ENCODE measurements at regions not wholly inside any gene's neighbourhood (a gene's known extent, or its start where the extent isn't known, plus 50 kb on each side); places are given as distances from the start of the nearest gene placed in this dataset.

GRCh38 chr3:78130741-78131290 lies 1090.9 kb downstream of the ROBO2 start:
- DNase-seq (ENCODE audit: extremely low read depth, low read depth): no peak
- TF ChIP-seq CTCF (IDR thresholded peaks at IDR 0.05; ENCODE audit: low read depth, low read length): no peak

GRCh38 chr3:78134496-78134895 lies 1094.6 kb downstream of the ROBO2 start:
- no peak for DNase-seq (ENCODE audit: extremely low read depth, low read depth)
- TF ChIP-seq CTCF (IDR thresholded peaks at IDR 0.05; ENCODE audit: low read depth, low read length): no peak

GRCh38 chr3:78139166-78139565 lies 1099.3 kb downstream of the ROBO2 start:
- DNase-seq (ENCODE audit: extremely low read depth, low read depth): no peak
- no peak for TF ChIP-seq CTCF (IDR thresholded peaks at IDR 0.05; ENCODE audit: low read depth, low read length)

- peak; percentile 7; the same call in 1 of the 2 replicates for TF ChIP-seq CTCF (IDR thresholded peaks at IDR 0.05; ENCODE audit: low read depth, low read length)
- no peak for DNase-seq (ENCODE audit: extremely low read depth, low read depth)
Observed at GRCh38 chr3:78140274-78140673, 1100.4 kb downstream of the ROBO2 start.

GRCh38 chr3:78140866-78141265 lies 1101.0 kb downstream of the ROBO2 start:
- no peak for TF ChIP-seq CTCF (IDR thresholded peaks at IDR 0.05; ENCODE audit: low read depth, low read length)
- no peak for DNase-seq (ENCODE audit: extremely low read depth, low read depth)

- no peak for TF ChIP-seq CTCF (IDR thresholded peaks at IDR 0.05; ENCODE audit: low read depth, low read length)
- DNase-seq (ENCODE audit: extremely low read depth, low read depth): no peak
Observed at GRCh38 chr3:78141269-78141668, 1101.4 kb downstream of the ROBO2 start.

- no peak for DNase-seq (ENCODE audit: extremely low read depth, low read depth)
- no peak for TF ChIP-seq CTCF (IDR thresholded peaks at IDR 0.05; ENCODE audit: low read depth, low read length)
Observed at GRCh38 chr3:78143000-78143399, 1103.1 kb downstream of the ROBO2 start.
